Suprapubic skin (tissue), 4 donors: ENCODE measurements at regions not wholly inside any gene's neighbourhood (a gene's known extent, or its start where the extent isn't known, plus 50 kb on each side); places are given as distances from the start of the nearest gene placed in this dataset.

Source experiments
- DNase-seq, 2 donors: peaks; one replicate each; pipeline ENCODE4 v3.0.0-alpha.2; 2019; ENCODE audit warnings: low spot score in 2 of 2
- H3K27ac ChIP-seq: fragments of 200-600 bp; sonication (generic); one replicate; pipeline ENCODE4 v1.5.1; 2019
- H3K27me3 ChIP-seq: fragments of 200-600 bp; sonication (generic); one replicate; pipeline ENCODE4 v1.5.1; 2019
- H3K36me3 ChIP-seq: fragments of 200-600 bp; sonication (generic); one replicate; pipeline ENCODE4 v1.5.1; 2019
- H3K4me1 ChIP-seq: fragments of 200-600 bp; sonication (generic); one replicate; pipeline ENCODE4 v1.5.1; 2019
- H3K4me3 ChIP-seq: fragments of 200-600 bp; sonication (generic); one replicate; pipeline ENCODE4 v1.5.1; 2019; ENCODE audit warnings: mild to moderate bottlenecking
- H3K9me3 ChIP-seq: fragments of 200-600 bp; sonication (generic); one replicate; pipeline ENCODE4 v1.5.1; 2019
- CTCF ChIP-seq, 2 donors: fragments of 200-600 bp in 1 of 2; fragments of 450-650 bp in 1 of 2; sonication (generic) in 1 of 2; IDR thresholded peaks; one replicate each; pipeline ENCODE4 v1.5.1; 2016 to 2019; ENCODE audit warnings: antibody characterized with exemption in 2 of 2, mild to moderate bottlenecking in 1 of 2, moderate library complexity in 1 of 2
- EP300 ChIP-seq: sonication (generic); formaldehyde crosslinking; IDR thresholded peaks from one replicate; pipeline ENCODE4 v1.6.1; 2017; ENCODE audit warnings: antibody characterized with exemption
- POLR2A ChIP-seq, 2 donors: fragments of 450-650 bp; IDR thresholded peaks; one replicate each; pipeline ENCODE4 v1.6.1; 2017; ENCODE audit warnings: antibody characterized with exemption in 2 of 2, mild to moderate bottlenecking in 2 of 2, moderate library complexity in 2 of 2
- POLR2AphosphoS5 ChIP-seq, 3 donors: sonication (generic); formaldehyde crosslinking; IDR thresholded peaks; one replicate each; pipeline ENCODE4 v1.6.1; 2017; ENCODE audit warnings: antibody characterized with exemption in 3 of 3
- WGBS: methylation state at CpG from one replicate; pipeline ENCODE4 v1.1.5; 2018; 5-methylcytosine and 5-hydroxymethylcytosine counted together

DNA sequence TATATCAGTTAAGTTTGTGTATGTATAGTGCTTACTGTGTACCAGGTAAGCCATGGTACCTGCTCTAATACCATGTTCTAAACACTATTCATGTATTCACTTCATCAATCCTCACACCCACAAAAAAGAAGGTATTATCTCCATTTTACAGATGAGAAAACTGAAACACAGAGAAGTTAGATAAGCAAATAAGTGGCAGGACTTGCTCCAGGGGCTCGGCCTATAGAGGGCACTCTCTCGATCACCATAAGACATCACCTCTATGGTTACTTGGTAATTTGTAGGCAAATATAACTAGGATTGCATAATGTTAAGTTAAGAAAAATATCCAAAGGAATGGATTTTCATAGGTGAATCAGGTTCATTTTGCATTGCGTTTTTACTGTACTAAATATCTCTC, 118.1 kb upstream of the FN1 start:
- Histone ChIP-seq H3K27ac (no peak overlapping the region), H3K27me3 (no peaks in the 10 kb centered on the region), H3K4me1 (no peaks in the 10 kb centered on the region), H3K9me3 (no peaks in the 10 kb centered on the region), H3K36me3 (no peaks in the 10 kb centered on the region), H3K4me3 (no peak overlapping the region)
- 94% methylated on average over 3 of the region's 3 CpGs for WGBS
- no peak for DNase-seq
- no peak for TF ChIP-seq CTCF (IDR thresholded peaks at IDR 0.05)
- TF ChIP-seq POLR2AphosphoS5 (IDR thresholded peaks at IDR 0.05), result no peak
- TF ChIP-seq EP300, result no peak
- no peak for TF ChIP-seq POLR2A (IDR thresholded peaks at IDR 0.05)

GRCh38 chr2:215552144-215552580, 116.3 kb upstream of the FN1 start:
- no peak for TF ChIP-seq POLR2A (IDR thresholded peaks at IDR 0.05)
- TF ChIP-seq EP300, result no peak
- TF ChIP-seq CTCF (IDR thresholded peaks at IDR 0.05), result no peak
- TF ChIP-seq POLR2AphosphoS5 (IDR thresholded peaks at IDR 0.05), result no peak
- 82% methylated on average over 4 of the region's 4 CpGs for WGBS
- no peaks in the 10 kb centered on the region for H3K27me3 ChIP-seq
- no peaks in the 10 kb centered on the region for H3K36me3 ChIP-seq
- no peak overlapping the region for H3K4me3 ChIP-seq
- DNase-seq, result no peak
- H3K27ac ChIP-seq, result no peak overlapping the region
- H3K9me3 ChIP-seq, result no peaks in the 10 kb centered on the region
- no peaks in the 10 kb centered on the region for H3K4me1 ChIP-seq

DNA sequence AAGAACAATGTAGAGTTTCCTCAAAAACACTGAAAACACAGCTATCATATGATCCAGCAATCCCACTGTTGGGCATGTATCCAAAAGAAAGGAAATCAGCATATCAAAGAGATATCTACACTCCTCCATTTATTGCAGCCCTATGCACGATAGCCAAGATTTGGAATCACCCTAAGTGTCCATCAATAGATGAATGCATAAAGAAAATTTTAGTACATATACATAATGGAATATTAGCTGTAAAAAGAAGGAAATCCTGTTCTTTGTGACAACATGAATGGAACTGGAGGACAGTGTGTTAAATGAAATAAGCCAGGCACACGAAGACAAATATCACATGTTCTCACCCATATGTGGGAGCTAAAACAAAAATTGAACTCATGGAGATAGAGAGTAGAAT, 114.5 kb upstream of the FN1 start:
- DNase-seq, result no peak
- H3K4me1 ChIP-seq, result no peaks in the 10 kb centered on the region
- WGBS, result 58% methylated on average over 2 of the region's 2 CpGs
- no peaks in the 10 kb centered on the region for H3K9me3 ChIP-seq
- H3K27ac ChIP-seq, result no peak overlapping the region
- TF ChIP-seq POLR2AphosphoS5 (IDR thresholded peaks at IDR 0.05) (no peak), CTCF (IDR thresholded peaks at IDR 0.05) (no peak), EP300 (no peak), POLR2A (IDR thresholded peaks at IDR 0.05) (no peak)
- H3K27me3 ChIP-seq, result no peaks in the 10 kb centered on the region
- H3K4me3 ChIP-seq, result no peak overlapping the region
- H3K36me3 ChIP-seq, result no peaks in the 10 kb centered on the region

DNA sequence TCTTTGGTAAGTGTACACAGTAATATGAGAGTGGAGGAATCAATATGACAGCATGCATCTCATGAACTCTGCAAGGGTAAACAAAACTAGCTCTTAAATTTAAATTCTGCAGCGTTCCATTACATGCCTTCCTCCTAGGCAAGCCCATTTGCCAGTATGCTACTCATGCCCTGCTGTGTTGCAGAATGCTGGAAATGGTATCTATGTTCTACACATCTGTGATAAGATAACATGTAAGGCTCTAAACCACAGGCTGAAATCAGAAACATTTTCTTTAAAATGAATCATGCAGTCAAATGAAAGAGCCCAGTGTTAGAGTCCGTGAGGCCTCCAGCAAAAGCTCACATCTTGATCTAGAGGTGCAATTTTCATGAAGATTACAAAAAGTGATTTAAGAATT, 112.8 kb upstream of the FN1 start:
- 79% methylated on average over 2 of the region's 2 CpGs for WGBS
- no peaks in the 10 kb centered on the region for H3K27me3 ChIP-seq
- H3K27ac ChIP-seq, result no peak overlapping the region

GRCh38 chr2:215542690-215543089, 106.8 kb upstream of the FN1 start:
- no peak for DNase-seq
- no peaks in the 10 kb centered on the region for H3K36me3 ChIP-seq
- no peaks in the 10 kb centered on the region for H3K27me3 ChIP-seq

More for the DNA sequence above, 112.8 kb upstream of the FN1 start:
- no peaks in the 10 kb centered on the region for H3K4me1 ChIP-seq
- no peak overlapping the region for H3K4me3 ChIP-seq
- no peak for DNase-seq
- TF ChIP-seq EP300 (no peak), CTCF (IDR thresholded peaks at IDR 0.05) (no peak), POLR2AphosphoS5 (IDR thresholded peaks at IDR 0.05) (no peak), POLR2A (IDR thresholded peaks at IDR 0.05) (no peak)
- H3K36me3 ChIP-seq, result no peaks in the 10 kb centered on the region
- no peaks in the 10 kb centered on the region for H3K9me3 ChIP-seq

More at GRCh38 chr2:215542690-215543089, 106.8 kb upstream of the FN1 start:
- Histone ChIP-seq H3K4me3 (no peak overlapping the region), H3K9me3 (no peaks in the 10 kb centered on the region), H3K27ac (no peak overlapping the region), H3K4me1 (no peaks in the 10 kb centered on the region)
- no peak for TF ChIP-seq POLR2A (IDR thresholded peaks at IDR 0.05)
- TF ChIP-seq POLR2AphosphoS5 (IDR thresholded peaks at IDR 0.05), result no peak
- TF ChIP-seq CTCF (IDR thresholded peaks at IDR 0.05), result no peak
- no peak for TF ChIP-seq EP300
